Astrocyte of the cerebellum (primary cell): ENCODE measurements at regions not wholly inside any gene's neighbourhood (a gene's known extent, or its start where the extent isn't known, plus 50 kb on each side); places are given as distances from the start of the nearest gene placed in this dataset.
"Not testable (repeated sequence)": the region's sequence is repeated elsewhere in the genome, so short reads cannot be mapped to it uniquely, and the experiment has no call there.

ENCODE experiments used
- DNase-seq: peaks from one replicate; pipeline ENCODE4 v3.0.0-alpha.2; 2011; ENCODE audit warnings: low read depth
- H3K4me3 ChIP-seq: 2 replicates; pipeline ENCODE4 v1.5.1; 2011; ENCODE audit warnings: mild to moderate bottlenecking, low read depth, low read length, moderate library complexity
- CTCF ChIP-seq: IDR thresholded peaks from 2 replicates; pipeline ENCODE4 v1.5.1; 2012; ENCODE audit warnings: low read length, low read depth, moderate library complexity, mild to moderate bottlenecking; ENCODE audit errors: missing control alignments
- in situ Hi-C: cut with HindIII; loops from 2 replicates; pipeline ENCODE4 v1.10.0; 2017; ENCODE audit warnings: low sequenced_read_pairs

GRCh38 chr11:71321433-71322191 is 69.2 kb upstream of the SHANK2 start:
- DNase-seq, result no peak
- TF ChIP-seq CTCF, result no peak
- no peak overlapping the region for H3K4me3 ChIP-seq
- in situ Hi-C loops, result no loop called here

DNA sequence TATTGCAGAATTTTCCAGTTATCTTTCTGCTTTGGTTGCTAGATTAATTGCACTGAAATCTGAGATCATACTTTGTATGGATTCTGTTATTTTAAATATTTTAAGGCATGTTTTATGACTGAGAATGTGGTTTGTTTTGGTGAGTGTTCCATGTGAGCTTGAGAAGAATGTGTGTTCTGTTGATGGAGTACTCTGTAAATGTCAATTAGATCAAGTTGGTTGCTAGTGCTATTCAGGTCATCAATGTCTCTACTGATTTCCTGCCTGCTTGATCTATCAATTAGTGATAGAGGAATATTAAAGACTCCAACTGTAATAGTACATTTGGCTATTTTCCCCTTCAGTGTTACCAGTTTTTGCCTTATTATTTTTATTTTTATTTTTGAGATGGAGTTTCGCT is 64.3 kb upstream of the SHANK2 start:
- in situ Hi-C loops, result no loop called here

GRCh38 chr11:71312616-71313015 is 60.2 kb upstream of the SHANK2 start:
- in situ Hi-C loops, DNase-seq, H3K4me3 ChIP-seq: not testable (repeated sequence)

More for the DNA sequence above, 64.3 kb upstream of the SHANK2 start:
- no peak overlapping the region for H3K4me3 ChIP-seq
- no peak for TF ChIP-seq CTCF
- no peak for DNase-seq

DNA sequence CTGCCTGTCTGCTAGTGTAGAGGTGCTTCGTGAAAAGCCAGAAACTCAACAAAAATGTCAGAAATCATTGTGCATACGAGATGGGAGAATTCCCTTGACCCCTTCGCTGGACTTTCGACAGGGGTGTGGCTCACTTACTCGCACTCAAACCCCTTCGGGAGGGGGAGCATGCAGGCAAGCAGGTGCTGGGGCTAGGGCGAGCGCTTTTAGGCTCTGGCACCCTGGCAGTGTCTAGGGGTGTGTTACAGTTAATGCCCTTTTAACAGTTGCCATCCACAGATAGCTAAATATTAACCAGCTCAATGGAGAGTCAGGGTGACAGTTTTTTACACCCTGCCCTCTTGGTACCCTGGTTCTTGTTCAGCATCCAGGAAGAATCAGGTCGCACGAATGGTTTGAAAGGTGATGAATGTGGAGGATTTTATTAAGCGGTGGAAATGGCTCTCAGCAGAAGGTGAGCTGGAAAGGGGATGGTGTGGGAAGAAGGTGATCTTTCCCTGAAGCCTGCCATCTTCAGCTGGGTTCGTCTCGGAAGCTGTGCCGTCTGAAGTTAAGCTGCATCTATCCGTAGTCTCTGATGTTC is 59.6 kb upstream of the SHANK2 start:
- TF ChIP-seq CTCF, result no peak
- in situ Hi-C loops, result no loop called here
- H3K4me3 ChIP-seq, result no peak overlapping the region
- no peak for DNase-seq

DNA sequence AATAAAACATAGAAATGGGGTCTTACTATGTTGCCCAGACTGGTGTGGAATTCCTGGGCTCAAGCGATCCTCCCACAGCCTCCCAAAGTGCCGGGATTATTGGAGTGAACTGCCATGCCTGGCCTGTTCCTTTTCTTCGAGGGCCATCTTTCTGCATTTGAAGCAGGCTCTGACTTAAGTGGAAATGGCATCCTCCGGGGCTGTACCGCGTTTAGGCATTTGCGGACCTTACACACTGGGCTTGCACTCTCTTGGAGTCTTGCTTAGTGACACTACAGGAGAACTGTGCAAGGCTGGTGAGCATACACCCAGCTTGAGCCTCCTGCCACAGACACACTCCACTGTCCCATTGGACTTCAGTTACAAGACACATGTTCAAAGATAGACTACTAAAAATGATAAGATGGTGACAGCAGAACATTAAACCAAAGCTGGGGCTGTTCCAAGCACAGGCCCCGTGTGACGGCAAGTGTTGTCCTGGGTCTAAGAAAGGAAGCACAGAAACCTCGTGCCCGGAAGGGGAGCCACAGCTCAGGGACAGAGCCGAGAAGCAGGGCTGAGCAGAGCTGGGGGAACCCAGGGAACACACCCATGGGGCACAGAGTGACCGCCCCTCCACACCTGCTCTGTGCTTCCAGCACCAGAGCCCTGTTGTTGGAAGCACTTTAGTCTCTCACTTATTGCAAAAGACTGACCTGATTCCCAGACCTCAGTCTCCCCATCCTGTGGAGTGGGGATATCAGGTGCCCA is 59.0 kb upstream of the SHANK2 start:
- no peak overlapping the region for H3K4me3 ChIP-seq
- DNase-seq, result no peak
- in situ Hi-C loops, result no loop called here
- no peak for TF ChIP-seq CTCF

GRCh38 chr11:71310184-71310583 is 57.8 kb upstream of the SHANK2 start:
- in situ Hi-C loops, result no loop called here
- no peak for TF ChIP-seq CTCF
- no peak overlapping the region for H3K4me3 ChIP-seq
- DNase-seq, result no peak

DNA sequence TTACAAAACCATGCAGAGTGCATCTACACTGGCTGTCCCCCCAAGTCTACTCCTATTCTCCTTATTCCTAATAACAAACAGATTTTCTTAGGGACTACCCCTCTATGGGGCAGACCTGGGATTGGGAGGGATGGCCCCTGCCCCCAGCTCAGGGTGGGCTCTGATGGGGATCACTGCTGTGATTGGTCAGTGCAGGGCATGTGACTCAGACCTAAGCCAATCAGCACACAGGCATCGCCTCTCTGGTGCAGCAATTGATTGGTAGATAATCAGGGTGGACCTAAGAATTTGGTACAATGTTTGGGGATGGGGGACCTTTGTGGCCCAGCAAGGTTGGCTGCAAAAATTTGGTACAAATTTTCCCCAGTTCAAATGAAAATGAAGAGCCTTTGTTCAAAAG is 57.2 kb upstream of the SHANK2 start:
- in situ Hi-C loops, result no loop called here
- TF ChIP-seq CTCF, result no peak
- DNase-seq, result no peak
- no peak overlapping the region for H3K4me3 ChIP-seq
